ENCODE measurements at regions not wholly inside any gene's neighbourhood (a gene's known extent, or its start where the extent isn't known, plus 50 kb on each side); places are given as distances from the start of the nearest gene placed in this dataset.

- Histone ChIP-seq H3K4me3 (replicated peaks; ENCODE audit: low read depth, low read length) (no peak overlapping the region), H3K27me3 (replicated peaks; ENCODE audit: control insufficient read depth, insufficient read depth, low read length) (no peaks in the 10 kb centered on the region), H3K36me3 (ENCODE audit: control insufficient read depth, insufficient read depth, low read length) (no peaks in the 10 kb centered on the region)
- no peak for DNase-seq (ENCODE audit: extremely low read depth, insufficient read length)
- no peak for TF ChIP-seq CTCF (IDR thresholded peaks at IDR 0.05; ENCODE audit: insufficient read depth, low read length, poor library complexity, severe bottlenecking)
Measured at GRCh38 chr1:57791497-57791896, 367.6 kb upstream of the DAB1 start.

- no peak for TF ChIP-seq CTCF (IDR thresholded peaks at IDR 0.05; ENCODE audit: insufficient read depth, low read length, poor library complexity, severe bottlenecking)
- Histone ChIP-seq H3K4me3 (replicated peaks; ENCODE audit: low read depth, low read length) (no peak overlapping the region), H3K36me3 (ENCODE audit: control insufficient read depth, insufficient read depth, low read length) (no peaks in the 10 kb centered on the region), H3K27me3 (replicated peaks; ENCODE audit: control insufficient read depth, insufficient read depth, low read length) (no peaks in the 10 kb centered on the region)
- DNase-seq (ENCODE audit: extremely low read depth, insufficient read length): no peak
Measured at GRCh38 chr1:57789936-57790335, 366.1 kb upstream of the DAB1 start.

- no peak overlapping the region for H3K4me3 ChIP-seq (replicated peaks; ENCODE audit: low read depth, low read length)
- DNase-seq (ENCODE audit: extremely low read depth, insufficient read length): no peak
- H3K36me3 ChIP-seq (ENCODE audit: control insufficient read depth, insufficient read depth, low read length): no peaks in the 10 kb centered on the region
- no peak for TF ChIP-seq CTCF (IDR thresholded peaks at IDR 0.05; ENCODE audit: insufficient read depth, low read length, poor library complexity, severe bottlenecking)
- H3K27me3 ChIP-seq (replicated peaks; ENCODE audit: control insufficient read depth, insufficient read depth, low read length): no peaks in the 10 kb centered on the region
Measured at GRCh38 chr1:57788313-57788712, 364.5 kb upstream of the DAB1 start.

GRCh38 chr1:57784356-57784755, 360.5 kb upstream of the DAB1 start:
- TF ChIP-seq CTCF (IDR thresholded peaks at IDR 0.05; ENCODE audit: insufficient read depth, low read length, poor library complexity, severe bottlenecking): no peak

GRCh38 chr1:57782357-57782756, 358.5 kb upstream of the DAB1 start:
- H3K36me3 ChIP-seq (ENCODE audit: control insufficient read depth, insufficient read depth, low read length): no peaks in the 10 kb centered on the region
- no peak for DNase-seq (ENCODE audit: extremely low read depth, insufficient read length)
- TF ChIP-seq CTCF (IDR thresholded peaks at IDR 0.05; ENCODE audit: insufficient read depth, low read length, poor library complexity, severe bottlenecking): no peak
- H3K27me3 ChIP-seq (replicated peaks; ENCODE audit: control insufficient read depth, insufficient read depth, low read length): no peaks in the 10 kb centered on the region; the same call in 1 of the 2 replicates
- no peak overlapping the region for H3K4me3 ChIP-seq (replicated peaks; ENCODE audit: low read depth, low read length)

More at GRCh38 chr1:57784356-57784755, 360.5 kb upstream of the DAB1 start:
- H3K27me3 ChIP-seq (replicated peaks; ENCODE audit: control insufficient read depth, insufficient read depth, low read length): no peaks in the 10 kb centered on the region
- DNase-seq (ENCODE audit: extremely low read depth, insufficient read length): no peak
- no peak overlapping the region for H3K4me3 ChIP-seq (replicated peaks; ENCODE audit: low read depth, low read length)
- H3K36me3 ChIP-seq (ENCODE audit: control insufficient read depth, insufficient read depth, low read length): no peaks in the 10 kb centered on the region

GRCh38 chr1:57772580-57773195, 348.8 kb upstream of the DAB1 start:
- no peaks in the 10 kb centered on the region for H3K36me3 ChIP-seq (ENCODE audit: control insufficient read depth, insufficient read depth, low read length)
- H3K27me3 ChIP-seq (replicated peaks; ENCODE audit: control insufficient read depth, insufficient read depth, low read length): no peaks in the 10 kb centered on the region
- no peak for DNase-seq (ENCODE audit: extremely low read depth, insufficient read length)
- no peak for TF ChIP-seq CTCF (IDR thresholded peaks at IDR 0.05; ENCODE audit: insufficient read depth, low read length, poor library complexity, severe bottlenecking)
- no peak overlapping the region for H3K4me3 ChIP-seq (replicated peaks; ENCODE audit: low read depth, low read length)

All from GM06990 (cell line).